Ascending aorta (tissue), 2 donors: ENCODE measurements at regions not wholly inside any gene's neighbourhood (a gene's known extent, or its start where the extent isn't known, plus 50 kb on each side); places are given as distances from the start of the nearest gene placed in this dataset.

Source experiments
- DNase-seq, 2 donors: peaks; one replicate each; pipeline ENCODE4 v3.0.0-alpha.2; 2019; ENCODE audit warnings: low spot score in 2 of 2
- H3K27ac ChIP-seq, 2 donors: fragments of 200-600 bp; sonication (generic); one replicate each; pipeline ENCODE4 v1.5.1; 2016 to 2017; ENCODE audit warnings: mild to moderate bottlenecking in 1 of 2
- H3K27me3 ChIP-seq: fragments of 200-600 bp; sonication (generic); one replicate; pipeline ENCODE4 v1.5.1; 2017
- H3K36me3 ChIP-seq, 2 donors: fragments of 200-600 bp; sonication (generic); one replicate each; pipeline ENCODE4 v1.5.1; 2016
- H3K4me1 ChIP-seq, 2 donors: fragments of 200-600 bp; sonication (generic); one replicate each; pipeline ENCODE4 v1.5.1; 2016 to 2017; ENCODE audit warnings: mild to moderate bottlenecking in 1 of 2
- H3K4me3 ChIP-seq, 2 donors: fragments of 200-600 bp; sonication (generic); one replicate each; pipeline ENCODE4 v1.5.1; 2016 to 2017; ENCODE audit warnings: mild to moderate bottlenecking in 1 of 2
- H3K9me3 ChIP-seq, 2 donors: fragments of 200-600 bp; sonication (generic); one replicate each; pipeline ENCODE4 v1.5.1; 2016
- intact Hi-C: fragments of 100-400 bp; cut with DNase I; formaldehyde crosslinking; loops from one replicate; pipeline ENCODE4 v1.15.1; 2023
- TF ChIP-seq, protein P1 (sequence below), 3 experiments: fragments of 200-600 bp in 2 of 3; fragments of 450-650 bp in 1 of 3; sonication (generic) in 2 of 3; IDR thresholded peaks; one replicate each; pipeline ENCODE4 v1.5.1; 2016 to 2019; ENCODE audit warnings: antibody characterized with exemption in 3 of 3, mild to moderate bottlenecking in 1 of 3, moderate library complexity in 1 of 3

DNA sequence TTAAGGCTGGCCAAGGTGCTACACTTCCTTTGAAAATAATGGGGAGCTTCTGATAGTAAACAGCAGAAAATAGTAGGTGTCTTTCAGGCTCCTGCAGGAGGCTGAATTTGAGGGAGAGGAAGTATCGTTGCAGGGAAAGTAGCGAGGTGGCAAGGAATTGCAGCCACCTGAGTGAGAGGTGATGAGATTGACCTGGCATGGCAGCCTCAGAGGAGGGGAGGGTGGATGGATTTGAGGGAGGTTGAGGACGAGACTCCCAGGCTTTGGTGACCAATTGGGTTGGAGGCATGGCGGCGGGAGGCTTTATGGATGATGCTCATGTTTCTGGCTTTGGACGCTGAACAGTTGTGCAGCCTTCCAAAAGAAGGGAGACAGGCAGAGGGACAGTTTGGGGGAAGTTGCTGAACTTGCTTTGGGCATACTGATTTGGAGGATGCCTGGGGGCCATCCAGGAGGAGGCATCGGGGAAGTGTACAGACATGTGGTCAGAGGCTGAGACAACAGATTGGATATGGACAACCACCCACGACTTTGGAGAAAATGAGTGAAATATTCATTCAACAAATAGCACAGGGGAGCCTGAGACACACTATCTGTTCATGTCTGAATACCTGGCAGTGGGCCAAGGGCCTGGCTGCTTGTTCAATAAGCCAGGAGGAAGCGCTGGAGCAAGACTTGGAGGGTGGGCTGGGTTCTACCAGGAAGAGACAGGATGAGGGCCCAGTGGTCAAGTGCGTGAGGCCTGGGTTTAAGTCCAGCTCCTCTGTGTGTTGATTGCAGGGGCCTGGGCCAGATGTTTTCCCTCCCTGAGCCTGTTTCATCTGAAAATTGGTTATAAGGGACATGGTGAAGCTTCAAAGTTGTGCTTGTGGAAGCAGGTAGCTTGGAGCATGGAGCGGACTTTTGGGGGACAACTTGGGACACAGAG is 113.2 kb downstream of the CEBPB start:
- H3K36me3 ChIP-seq: no peaks in the 10 kb centered on the region
- intact Hi-C loops: no loop called here
- peaks cover 11 to 17% of the 10 kb centered on the region in 2 donors for H3K4me1 ChIP-seq
- H3K27ac ChIP-seq: peak overlapping the region; percentile 73 to 81
- H3K4me3 ChIP-seq: no peak overlapping the region
- TF ChIP-seq, protein P1, sequence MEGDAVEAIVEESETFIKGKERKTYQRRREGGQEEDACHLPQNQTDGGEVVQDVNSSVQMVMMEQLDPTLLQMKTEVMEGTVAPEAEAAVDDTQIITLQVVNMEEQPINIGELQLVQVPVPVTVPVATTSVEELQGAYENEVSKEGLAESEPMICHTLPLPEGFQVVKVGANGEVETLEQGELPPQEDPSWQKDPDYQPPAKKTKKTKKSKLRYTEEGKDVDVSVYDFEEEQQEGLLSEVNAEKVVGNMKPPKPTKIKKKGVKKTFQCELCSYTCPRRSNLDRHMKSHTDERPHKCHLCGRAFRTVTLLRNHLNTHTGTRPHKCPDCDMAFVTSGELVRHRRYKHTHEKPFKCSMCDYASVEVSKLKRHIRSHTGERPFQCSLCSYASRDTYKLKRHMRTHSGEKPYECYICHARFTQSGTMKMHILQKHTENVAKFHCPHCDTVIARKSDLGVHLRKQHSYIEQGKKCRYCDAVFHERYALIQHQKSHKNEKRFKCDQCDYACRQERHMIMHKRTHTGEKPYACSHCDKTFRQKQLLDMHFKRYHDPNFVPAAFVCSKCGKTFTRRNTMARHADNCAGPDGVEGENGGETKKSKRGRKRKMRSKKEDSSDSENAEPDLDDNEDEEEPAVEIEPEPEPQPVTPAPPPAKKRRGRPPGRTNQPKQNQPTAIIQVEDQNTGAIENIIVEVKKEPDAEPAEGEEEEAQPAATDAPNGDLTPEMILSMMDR (IDR thresholded peaks at IDR 0.05): no peak
- peak in 1 of 2 donors; percentile 86 for DNase-seq
- H3K9me3 ChIP-seq: peaks cover 0 to 9% of the 10 kb centered on the region in 2 donors
- H3K27me3 ChIP-seq: no peaks in the 10 kb centered on the region

DNA sequence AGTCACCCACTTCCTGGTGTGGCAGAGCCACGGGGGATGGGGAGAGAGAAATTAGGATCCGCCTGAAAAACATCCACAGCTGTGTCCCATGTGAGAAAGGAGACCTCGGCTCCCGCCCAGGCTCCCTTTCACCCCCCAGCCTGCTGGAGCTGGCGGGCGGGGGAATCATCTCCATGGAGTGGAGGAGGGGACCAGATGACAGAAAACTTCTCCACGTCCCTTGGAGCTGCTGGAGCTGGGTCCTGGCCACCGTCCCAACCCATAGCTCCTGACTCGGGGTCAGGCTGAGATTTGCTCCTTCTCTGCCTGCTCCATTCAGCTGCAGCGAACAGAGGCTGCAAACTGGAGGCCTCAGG is 113.8 kb downstream of the CEBPB start:
- TF ChIP-seq, protein P1 (IDR thresholded peaks at IDR 0.05): no peak
- no peaks in the 10 kb centered on the region for H3K27me3 ChIP-seq
- intact Hi-C loops: no loop called here
- H3K4me1 ChIP-seq: peaks cover 16 to 21% of the 10 kb centered on the region in 2 donors
- peaks cover 0 to 9% of the 10 kb centered on the region in 2 donors for H3K9me3 ChIP-seq
- H3K36me3 ChIP-seq: no peaks in the 10 kb centered on the region
- no peak overlapping the region for H3K4me3 ChIP-seq
- DNase-seq: no peak
- peak overlapping the region; percentile 73 to 81 for H3K27ac ChIP-seq

DNA sequence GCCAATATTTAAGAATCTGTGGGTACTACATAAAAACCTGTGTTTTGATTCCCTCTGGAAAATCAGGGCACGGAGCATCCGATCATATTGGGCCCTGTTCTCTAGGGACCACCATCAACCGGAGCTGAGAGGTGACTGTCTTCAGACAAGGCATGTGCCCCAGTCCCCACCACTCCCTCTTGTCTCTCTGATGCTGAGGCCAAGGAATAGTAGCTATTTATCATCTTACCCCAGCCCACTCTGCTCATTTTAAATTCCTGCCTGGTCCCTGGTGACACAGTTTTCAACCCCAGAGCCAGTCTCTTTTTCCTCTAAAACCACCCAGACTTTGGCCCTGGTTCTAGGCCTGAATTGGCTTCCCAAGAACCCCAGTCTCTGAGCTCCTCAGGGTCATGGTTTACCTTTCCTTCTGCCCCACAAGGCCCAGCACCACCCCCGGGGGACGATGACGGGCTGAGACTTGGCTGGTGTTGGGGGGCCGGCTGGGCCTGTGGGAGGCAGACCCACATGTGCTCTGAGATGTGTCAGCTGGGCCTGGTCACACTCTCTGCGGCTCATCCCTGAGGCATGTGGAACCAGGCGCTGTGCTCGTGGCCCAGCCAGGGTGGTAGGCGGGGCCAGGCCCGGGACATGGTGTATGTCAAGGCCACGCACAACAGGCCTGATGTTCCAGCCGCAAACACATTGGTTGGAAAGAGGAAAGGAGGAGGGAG is 114.4 kb downstream of the CEBPB start:
- intact Hi-C loops: no loop called here

GRCh38 chr20:50305636-50306477 is 115.2 kb downstream of the CEBPB start:
- H3K4me1 ChIP-seq: peaks cover 16 to 21% of the 10 kb centered on the region in 2 donors
- DNase-seq: no peak
- H3K4me3 ChIP-seq: no peak overlapping the region

More for the DNA sequence above, 114.4 kb downstream of the CEBPB start:
- Histone ChIP-seq H3K36me3 (no peaks in the 10 kb centered on the region), H3K4me1 (peaks cover 16 to 21% of the 10 kb centered on the region in 2 donors), H3K9me3 (peaks cover 0 to 9% of the 10 kb centered on the region in 2 donors), H3K4me3 (no peak overlapping the region), H3K27me3 (no peaks in the 10 kb centered on the region), H3K27ac (peak overlapping the region; percentile 73 to 81)
- TF ChIP-seq, protein P1 (IDR thresholded peaks at IDR 0.05): no peak
- DNase-seq: peak in 1 of 2 donors; percentile 90

More at GRCh38 chr20:50305636-50306477, 115.2 kb downstream of the CEBPB start:
- TF ChIP-seq, protein P1 (IDR thresholded peaks at IDR 0.05): no peak
- H3K36me3 ChIP-seq: no peaks in the 10 kb centered on the region
- H3K27ac ChIP-seq: peak overlapping the region; percentile 73 to 81
- no peaks in the 10 kb centered on the region for H3K27me3 ChIP-seq
- H3K9me3 ChIP-seq: peaks cover 0 to 9% of the 10 kb centered on the region in 2 donors
- intact Hi-C loops: no loop called here
